ENCODE measurements at regions not wholly inside any gene's neighbourhood (a gene's known extent, or its start where the extent isn't known, plus 50 kb on each side); places are given as distances from the start of the nearest gene placed in this dataset.

DNA sequence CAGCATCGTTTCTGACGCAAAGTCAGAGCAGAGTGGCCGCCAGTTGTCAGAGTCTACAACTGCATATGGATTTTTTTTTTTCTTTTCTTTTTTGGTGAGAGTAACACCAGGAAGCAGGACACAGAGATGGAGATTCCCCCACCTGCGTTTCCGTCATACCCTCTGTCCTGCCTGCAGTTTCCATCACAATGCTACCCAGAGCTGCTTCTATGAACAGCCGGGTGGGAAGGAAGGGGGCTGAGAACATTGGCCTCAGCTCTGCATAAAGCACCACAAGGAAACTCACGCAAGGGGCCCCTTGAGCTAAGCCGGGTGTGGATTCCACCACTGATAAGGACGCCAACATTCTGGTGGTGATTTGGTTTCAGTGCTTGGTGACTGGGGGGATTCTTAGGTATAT lies 183.5 kb upstream of the AFDN start:
- Mint-ChIP-seq H3K9me3 (peaks cover 6% of the 10 kb centered on the region), H3K4me3 (no peak overlapping the region), H3K27ac (no peak overlapping the region), H3K27me3 (peaks cover 6% of the 10 kb centered on the region), H3K4me1 (no peaks in the 10 kb centered on the region), H3K36me3 (no peaks in the 10 kb centered on the region)
- ATAC-seq (ENCODE audit: low read depth), result no peak
- POLR2A ChIA-PET, result no interaction called here
- DNase-seq, result no peak

GRCh38 chr6:167643716-167644115 lies 183.0 kb upstream of the AFDN start:
- H3K27me3 Mint-ChIP-seq, result peaks cover 6% of the 10 kb centered on the region
- no peaks in the 10 kb centered on the region for H3K4me1 Mint-ChIP-seq
- ATAC-seq (ENCODE audit: low read depth) (no peak), DNase-seq (no peak)
- H3K27ac Mint-ChIP-seq, result no peak overlapping the region
- POLR2A ChIA-PET, result no interaction called here
- H3K4me3 Mint-ChIP-seq, result no peak overlapping the region
- H3K9me3 Mint-ChIP-seq, result peaks cover 6% of the 10 kb centered on the region
- H3K36me3 Mint-ChIP-seq, result no peaks in the 10 kb centered on the region

- POLR2A ChIA-PET, result no interaction called here
- no peak overlapping the region for H3K27ac Mint-ChIP-seq
- ATAC-seq (ENCODE audit: low read depth), result no peak
- H3K36me3 Mint-ChIP-seq, result no peaks in the 10 kb centered on the region
- peaks cover 6% of the 10 kb centered on the region for H3K9me3 Mint-ChIP-seq
- no peak overlapping the region for H3K4me3 Mint-ChIP-seq
- H3K4me1 Mint-ChIP-seq, result no peaks in the 10 kb centered on the region
- H3K27me3 Mint-ChIP-seq, result peaks cover 6% of the 10 kb centered on the region
- no peak for DNase-seq
These were observed 182.1 kb upstream of the AFDN start for GRCh38 chr6:167644412-167645132.

- Mint-ChIP-seq H3K27me3 (peaks cover 6% of the 10 kb centered on the region), H3K4me1 (no peaks in the 10 kb centered on the region), H3K4me3 (no peak overlapping the region), H3K36me3 (no peaks in the 10 kb centered on the region), H3K9me3 (peaks cover 6% of the 10 kb centered on the region), H3K27ac (no peak overlapping the region)
- ATAC-seq (ENCODE audit: low read depth), result no peak
- DNase-seq, result no peak
- POLR2A ChIA-PET, result no interaction called here
These were observed 181.3 kb upstream of the AFDN start for GRCh38 chr6:167645368-167645767.

DNA sequence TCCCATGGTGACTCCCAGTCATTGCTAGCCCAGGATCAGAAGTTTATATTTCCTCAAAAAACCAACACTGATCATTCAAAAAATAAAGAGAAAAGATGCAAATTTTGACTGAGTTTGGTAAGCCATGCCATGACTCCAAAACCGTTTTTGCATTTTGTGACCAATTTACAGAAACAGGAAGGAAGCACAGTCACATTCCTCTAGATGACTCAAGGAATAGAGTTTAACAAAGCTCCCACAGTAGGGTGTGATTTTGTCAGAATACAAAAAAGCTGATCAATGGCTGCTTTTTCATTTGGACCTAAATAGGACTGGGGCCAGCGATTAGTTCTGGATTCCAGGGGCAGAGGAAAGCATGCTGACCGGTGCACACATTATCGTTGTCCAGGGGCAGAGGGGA lies 179.4 kb upstream of the AFDN start:
- Mint-ChIP-seq H3K4me1 (no peaks in the 10 kb centered on the region), H3K27me3 (peaks cover 6% of the 10 kb centered on the region), H3K4me3 (no peak overlapping the region), H3K27ac (no peak overlapping the region), H3K36me3 (no peaks in the 10 kb centered on the region), H3K9me3 (no peaks in the 10 kb centered on the region)
- DNase-seq (no peak), ATAC-seq (ENCODE audit: low read depth) (no peak)
- POLR2A ChIA-PET, result no interaction called here

- Mint-ChIP-seq H3K27ac (no peak overlapping the region), H3K36me3 (no peaks in the 10 kb centered on the region), H3K4me1 (no peaks in the 10 kb centered on the region), H3K27me3 (peaks cover 6% of the 10 kb centered on the region), H3K4me3 (no peak overlapping the region), H3K9me3 (no peaks in the 10 kb centered on the region)
- POLR2A ChIA-PET, result no interaction called here
- ATAC-seq (ENCODE audit: low read depth), result no peak
- no peak for DNase-seq
These were observed 178.8 kb upstream of the AFDN start for GRCh38 chr6:167647737-167648470.

- H3K9me3 Mint-ChIP-seq, result no peaks in the 10 kb centered on the region
- no peaks in the 10 kb centered on the region for H3K36me3 Mint-ChIP-seq
- H3K4me1 Mint-ChIP-seq, result no peaks in the 10 kb centered on the region
- ATAC-seq (ENCODE audit: low read depth) (no peak), DNase-seq (no peak)
- POLR2A ChIA-PET, result no interaction called here
- no peak overlapping the region for H3K27ac Mint-ChIP-seq
- no peak overlapping the region for H3K4me3 Mint-ChIP-seq
- peaks cover 6% of the 10 kb centered on the region for H3K27me3 Mint-ChIP-seq
These were observed 178.0 kb upstream of the AFDN start for GRCh38 chr6:167648501-167649278.

- H3K27ac Mint-ChIP-seq, result no peak overlapping the region
- H3K27me3 Mint-ChIP-seq, result peaks cover 6% of the 10 kb centered on the region
- H3K4me1 Mint-ChIP-seq, result no peaks in the 10 kb centered on the region
- POLR2A ChIA-PET, result no interaction called here
- H3K4me3 Mint-ChIP-seq, result no peak overlapping the region
- no peaks in the 10 kb centered on the region for H3K9me3 Mint-ChIP-seq
- no peak for ATAC-seq (ENCODE audit: low read depth)
- DNase-seq, result no peak
- no peaks in the 10 kb centered on the region for H3K36me3 Mint-ChIP-seq
These were observed 177.2 kb upstream of the AFDN start for GRCh38 chr6:167649476-167649875.

- Mint-ChIP-seq H3K9me3 (no peaks in the 10 kb centered on the region), H3K27me3 (peaks cover 6% of the 10 kb centered on the region), H3K36me3 (no peaks in the 10 kb centered on the region), H3K27ac (no peak overlapping the region), H3K4me1 (no peaks in the 10 kb centered on the region), H3K4me3 (no peak overlapping the region)
- ATAC-seq (ENCODE audit: low read depth) (no peak), DNase-seq (no peak)
- POLR2A ChIA-PET, result no interaction called here
These were observed 175.9 kb upstream of the AFDN start for GRCh38 chr6:167650730-167651317.

DNA sequence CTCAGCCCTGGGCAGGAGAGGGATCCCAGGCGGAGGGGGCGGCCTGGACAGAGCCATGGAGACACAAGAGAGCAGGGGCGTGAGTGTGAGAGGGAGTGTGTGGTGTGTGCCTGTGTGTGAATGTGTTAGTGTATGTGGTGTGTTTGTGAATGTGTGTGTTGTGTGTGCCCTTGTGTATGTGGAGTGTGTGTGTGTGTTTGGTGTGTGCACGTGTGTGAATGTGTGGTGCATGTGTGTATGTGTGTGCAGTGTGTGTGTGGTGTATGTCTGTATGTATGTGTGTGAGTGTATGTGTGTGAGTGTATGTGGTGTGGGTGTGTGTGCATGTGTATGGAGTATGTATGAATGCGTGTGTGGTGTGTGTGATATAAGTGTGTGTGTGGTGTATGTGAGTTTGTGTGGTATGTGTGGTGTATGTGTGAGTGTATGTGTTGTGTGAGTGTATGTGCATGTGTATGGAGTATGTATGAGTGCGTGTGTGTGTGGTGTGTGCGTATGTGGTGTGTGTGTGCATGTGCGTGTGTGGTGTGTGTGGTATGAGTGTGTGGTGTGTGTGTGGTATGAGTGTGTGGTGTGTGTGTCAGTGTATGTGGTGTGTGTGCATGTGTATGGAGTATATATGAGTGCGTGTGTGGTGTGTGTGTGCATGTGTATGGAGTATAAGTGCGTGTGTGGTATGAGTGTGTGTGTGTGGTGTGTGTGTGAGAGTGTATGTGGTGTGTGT lies 175.2 kb upstream of the AFDN start:
- Mint-ChIP-seq H3K27me3 (peaks cover 2% of the 10 kb centered on the region), H3K27ac (no peak overlapping the region), H3K4me1 (no peaks in the 10 kb centered on the region), H3K9me3 (no peaks in the 10 kb centered on the region), H3K36me3 (no peaks in the 10 kb centered on the region), H3K4me3 (no peak overlapping the region)
- POLR2A ChIA-PET, result no interaction called here
- ATAC-seq (ENCODE audit: low read depth), result no peak
- DNase-seq, result no peak

GRCh38 chr6:167652042-167652700 lies 174.5 kb upstream of the AFDN start:
- no peaks in the 10 kb centered on the region for H3K9me3 Mint-ChIP-seq
- no peak for DNase-seq
- H3K36me3 Mint-ChIP-seq, result no peaks in the 10 kb centered on the region
- no peak overlapping the region for H3K4me3 Mint-ChIP-seq
- no peak overlapping the region for H3K27ac Mint-ChIP-seq
- no peaks in the 10 kb centered on the region for H3K27me3 Mint-ChIP-seq
- POLR2A ChIA-PET, result no interaction called here
- H3K4me1 Mint-ChIP-seq, result no peaks in the 10 kb centered on the region
- ATAC-seq (ENCODE audit: low read depth), result no peak

GRCh38 chr6:167652701-167653095 lies 174.0 kb upstream of the AFDN start:
- POLR2A ChIA-PET, result interaction anchor here (1.1 kb wide), 1 partner anchor 46 kb away, joined by 3 read pairs; no protein-coding TSS in a partner anchor
- no peak for DNase-seq
- H3K9me3 Mint-ChIP-seq, result no peaks in the 10 kb centered on the region
- no peak for ATAC-seq (ENCODE audit: low read depth)
- H3K4me3 Mint-ChIP-seq, result no peak overlapping the region
- no peak overlapping the region for H3K27ac Mint-ChIP-seq
- H3K27me3 Mint-ChIP-seq, result no peaks in the 10 kb centered on the region
- no peaks in the 10 kb centered on the region for H3K36me3 Mint-ChIP-seq
- H3K4me1 Mint-ChIP-seq, result no peaks in the 10 kb centered on the region

DNA sequence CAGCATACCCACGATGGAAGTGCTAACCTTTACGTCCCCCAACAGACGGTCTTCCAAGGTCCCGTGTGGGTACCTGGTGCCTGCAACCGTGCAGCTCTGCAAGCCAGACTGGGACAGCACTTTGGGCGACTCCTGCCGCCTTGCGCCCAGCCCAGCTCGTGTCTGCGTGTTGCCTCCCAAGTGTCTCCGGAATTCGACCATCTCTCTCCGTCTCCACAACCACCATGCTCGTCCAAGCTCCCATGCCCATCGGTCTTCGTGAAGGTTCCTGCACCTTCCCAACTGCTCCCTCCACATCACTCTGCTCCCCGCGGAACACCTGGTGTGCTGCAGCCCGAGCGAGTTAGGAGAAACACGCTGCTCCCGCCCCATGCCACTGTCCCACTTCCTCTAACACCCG lies 173.2 kb upstream of the AFDN start:
- no peak for DNase-seq
- H3K27me3 Mint-ChIP-seq, result no peaks in the 10 kb centered on the region

More for the DNA sequence above, 173.2 kb upstream of the AFDN start:
- no peak overlapping the region for H3K27ac Mint-ChIP-seq
- POLR2A ChIA-PET, result interaction anchor here (1.1 kb wide), 1 partner anchor 46 kb away, joined by 3 read pairs; no protein-coding TSS in a partner anchor
- H3K9me3 Mint-ChIP-seq, result no peaks in the 10 kb centered on the region
- no peaks in the 10 kb centered on the region for H3K4me1 Mint-ChIP-seq
- ATAC-seq (ENCODE audit: low read depth), result no peak
- no peak overlapping the region for H3K4me3 Mint-ChIP-seq
- no peaks in the 10 kb centered on the region for H3K36me3 Mint-ChIP-seq
